Activated CD4-positive, alpha-beta T cell treated with anti-CD3 and anti-CD28 coated beads for 36 hours (primary cell): ENCODE measurements at regions not wholly inside any gene's neighbourhood (a gene's known extent, or its start where the extent isn't known, plus 50 kb on each side); places are given as distances from the start of the nearest gene placed in this dataset.

ENCODE experiments used
- ATAC-seq: fragments of 200-7000 bp; cut with Tn5 transposase; one replicate; pipeline ENCODE4 v1.10.0; 2021; ENCODE audit warnings: mild to moderate bottlenecking, moderate library complexity
- CTCF ChIA-PET: fragments of 350-600 bp; sonication (Branson Sonifier 250); formaldehyde crosslinking; loops from one replicate; lab custom pipeline; 2021; ENCODE audit warnings: antibody characterized with exemption; lab: Charles Lee
- POLR2A ChIA-PET: fragments of 350-600 bp; sonication (Branson Sonifier 250); formaldehyde crosslinking; loops from one replicate; lab custom pipeline; 2021; ENCODE audit warnings: antibody characterized with exemption, inconsistent platforms; lab: Charles Lee
- DNase-seq: peaks from one replicate; pipeline ENCODE4 v3.0.0-alpha.2; 2020
- H3K27ac Mint-ChIP-seq: one replicate; pipeline ENCODE4 v1.8.0; 2021; ENCODE audit warnings: mixed read lengths
- H3K27me3 Mint-ChIP-seq: one replicate; pipeline ENCODE4 v1.8.0; 2021; ENCODE audit warnings: mixed read lengths
- H3K36me3 Mint-ChIP-seq: one replicate; pipeline ENCODE4 v1.8.0; 2021; ENCODE audit warnings: low read depth, mixed read lengths
- H3K4me1 Mint-ChIP-seq: one replicate; pipeline ENCODE4 v1.8.0; 2021; ENCODE audit warnings: mixed read lengths
- H3K4me3 Mint-ChIP-seq: one replicate; pipeline ENCODE4 v1.8.0; 2021; ENCODE audit warnings: mild to moderate bottlenecking, moderate library complexity, mixed read lengths
- H3K9me3 Mint-ChIP-seq: one replicate; pipeline ENCODE4 v1.8.0; 2021; ENCODE audit warnings: low read depth, mixed read lengths
- intact Hi-C, 2 experiments: fragments of 100-400 bp; cut with DNase I in 1 of 2; cut with micrococcal nuclease in 1 of 2; formaldehyde crosslinking; loops; one replicate each; pipeline versions ENCODE4 v1.14.2 to v1.15.1; 2022 to 2024; cut with DNase I, micrococcal nuclease

DNA sequence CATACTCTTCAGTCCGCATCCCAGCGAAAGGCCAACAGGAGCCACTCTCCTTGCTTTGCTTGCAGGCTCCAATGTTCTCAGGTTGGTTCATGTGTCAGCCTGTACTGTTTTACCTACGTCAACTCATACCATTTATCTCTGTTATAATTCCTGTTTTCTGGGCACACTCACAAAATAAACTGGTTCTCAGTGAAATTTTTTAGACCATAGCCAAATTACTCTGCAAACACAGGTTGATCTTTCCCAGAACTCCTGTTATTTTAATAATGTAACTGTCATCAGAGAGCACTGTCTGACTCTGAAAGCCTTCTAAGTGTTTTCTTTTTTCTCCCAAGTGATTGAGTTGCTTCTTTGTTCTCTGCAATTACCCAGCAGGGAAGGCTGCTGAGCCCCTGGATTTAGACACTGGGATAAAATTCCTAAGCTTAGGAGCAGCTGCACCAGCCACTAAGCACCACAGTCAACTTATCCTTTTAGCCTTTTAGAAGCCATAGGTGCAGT, 111.6 kb upstream of the PIEZO2 start:
- ChIA-PET CTCF (no interaction called here), POLR2A (no interaction called here)
- no peaks in the 10 kb centered on the region for H3K36me3 Mint-ChIP-seq
- H3K9me3 Mint-ChIP-seq: peaks cover 8% of the 10 kb centered on the region
- intact Hi-C loops: no loop called here
- H3K4me1 Mint-ChIP-seq: no peaks in the 10 kb centered on the region
- no peak overlapping the region for H3K4me3 Mint-ChIP-seq
- no peak overlapping the region for H3K27ac Mint-ChIP-seq
- ATAC-seq (no peak), DNase-seq (no peak)
- H3K27me3 Mint-ChIP-seq: peaks cover 5% of the 10 kb centered on the region

DNA sequence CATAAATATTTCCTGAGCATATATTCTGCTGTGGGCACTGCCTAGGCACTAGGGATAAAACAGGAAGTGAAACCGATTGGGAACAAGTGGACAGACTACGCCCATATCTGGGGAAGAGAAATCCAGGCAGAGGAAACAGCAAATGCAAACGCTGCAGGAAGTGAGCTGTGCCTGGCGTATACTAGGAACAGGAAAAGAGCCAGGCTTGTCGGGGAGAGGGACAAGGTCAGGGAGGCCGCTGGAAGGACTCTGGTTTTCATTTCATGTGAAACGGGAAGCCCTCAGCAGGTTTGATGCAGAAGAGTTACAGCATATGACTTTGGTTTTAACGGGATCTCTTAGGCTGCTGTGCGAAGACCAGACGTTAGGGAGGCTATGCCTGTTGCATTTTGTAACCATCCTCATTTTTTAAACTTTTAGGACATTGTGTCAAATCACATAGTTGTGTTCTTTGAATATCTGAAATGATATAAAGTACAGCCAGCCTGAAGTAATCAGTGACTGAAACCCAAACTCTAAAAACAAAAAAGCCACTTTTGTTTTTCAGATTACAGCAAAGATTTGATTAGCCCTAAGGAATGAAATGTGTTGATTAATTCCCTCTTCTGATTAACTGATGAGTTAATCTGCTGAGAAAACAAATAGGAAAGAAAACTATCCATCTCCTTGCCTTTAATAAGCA, 110.2 kb upstream of the PIEZO2 start:
- POLR2A ChIA-PET: no interaction called here

DNA sequence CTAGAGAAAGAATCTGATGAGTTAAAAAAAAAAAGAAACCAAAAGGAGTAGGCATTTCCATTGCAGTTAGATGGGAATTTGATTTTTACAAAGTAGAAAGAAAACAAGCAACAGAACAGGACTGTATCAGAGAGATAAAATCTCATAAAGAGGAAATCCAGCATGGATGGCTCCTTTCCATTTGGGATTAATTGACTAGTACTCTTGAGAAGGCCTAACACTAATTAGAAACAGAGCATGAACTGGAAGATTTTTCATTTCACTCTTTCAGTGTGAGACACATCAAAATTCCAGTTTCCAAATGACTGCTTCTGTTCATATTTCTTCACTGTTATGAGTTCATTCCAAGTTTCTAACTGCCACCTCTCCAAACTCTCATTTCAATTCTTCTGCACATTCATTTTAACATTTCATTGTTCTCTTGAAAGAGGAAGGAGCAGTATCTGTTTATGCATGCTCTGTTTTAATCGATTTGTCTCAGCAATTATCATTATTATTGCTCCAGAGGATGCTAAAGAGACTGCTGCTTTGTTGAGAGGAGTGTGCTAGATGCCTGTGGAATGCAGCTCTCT, 108.8 kb upstream of the PIEZO2 start:
- ChIA-PET POLR2A (no interaction called here), CTCF (no interaction called here)
- H3K4me1 Mint-ChIP-seq: no peaks in the 10 kb centered on the region
- no peak overlapping the region for H3K27ac Mint-ChIP-seq
- H3K9me3 Mint-ChIP-seq: peaks cover 2% of the 10 kb centered on the region
- ATAC-seq (peak; percentile 30), DNase-seq (no peak)
- H3K36me3 Mint-ChIP-seq: no peaks in the 10 kb centered on the region
- H3K27me3 Mint-ChIP-seq: peaks cover 5% of the 10 kb centered on the region
- H3K4me3 Mint-ChIP-seq: no peak overlapping the region
- intact Hi-C loops: no loop called here

More for the DNA sequence above, 110.2 kb upstream of the PIEZO2 start:
- no peaks in the 10 kb centered on the region for H3K4me1 Mint-ChIP-seq
- H3K9me3 Mint-ChIP-seq: peaks cover 8% of the 10 kb centered on the region
- no peaks in the 10 kb centered on the region for H3K36me3 Mint-ChIP-seq
- no peak for DNase-seq
- intact Hi-C loops: no loop called here
- no peak overlapping the region for H3K4me3 Mint-ChIP-seq
- peaks cover 5% of the 10 kb centered on the region for H3K27me3 Mint-ChIP-seq
- no peak overlapping the region for H3K27ac Mint-ChIP-seq
- CTCF ChIA-PET: interaction anchor here (0.6 kb wide), 1 partner anchor 516 kb away, joined by 3 read pairs; no protein-coding TSS in a partner anchor
- no peak for ATAC-seq

DNA sequence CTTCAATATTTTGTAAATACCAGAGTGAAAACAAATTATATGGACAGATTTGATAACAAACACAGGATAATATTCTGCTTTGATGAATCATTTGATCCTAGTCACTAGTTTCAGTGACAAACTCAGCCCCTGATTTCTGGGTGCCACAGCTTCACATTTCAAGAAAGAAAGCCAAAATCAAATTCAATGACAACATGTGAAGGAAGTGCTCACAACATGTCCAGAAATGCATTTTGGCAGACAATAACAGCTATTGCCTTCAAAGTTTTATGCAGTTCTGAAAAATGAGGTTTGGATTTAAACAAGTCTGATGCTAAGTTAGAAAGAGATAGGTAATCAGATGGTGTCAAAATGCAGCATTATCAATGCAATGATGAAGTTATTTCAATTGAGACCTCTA, 106.9 kb upstream of the PIEZO2 start:
- ATAC-seq (no peak), DNase-seq (no peak)
- Mint-ChIP-seq H3K4me3 (no peak overlapping the region), H3K4me1 (no peaks in the 10 kb centered on the region), H3K27ac (no peak overlapping the region), H3K27me3 (peaks cover 5% of the 10 kb centered on the region), H3K36me3 (no peaks in the 10 kb centered on the region), H3K9me3 (no peaks in the 10 kb centered on the region)
- intact Hi-C loops: no loop called here
- ChIA-PET POLR2A (no interaction called here), CTCF (no interaction called here)

DNA sequence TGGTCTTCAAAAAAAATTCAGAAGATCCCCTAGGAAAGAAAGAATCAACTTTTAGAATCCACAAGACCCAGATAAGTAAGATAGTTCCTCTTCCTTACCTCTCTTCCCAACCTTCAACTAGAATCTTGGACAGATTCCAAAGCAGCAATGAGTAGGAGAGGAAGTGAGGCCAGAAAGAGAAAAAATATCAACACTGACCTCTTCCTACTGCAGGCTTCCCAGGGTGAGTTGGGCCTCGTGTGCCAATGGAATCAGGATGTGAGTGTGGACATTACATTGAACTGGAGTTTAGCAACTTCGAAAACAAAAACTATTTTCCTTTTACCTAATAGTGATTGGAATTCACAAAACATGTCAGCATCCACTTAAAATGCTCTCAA, 102.5 kb upstream of the PIEZO2 start:
- Mint-ChIP-seq H3K4me3 (no peak overlapping the region), H3K9me3 (no peaks in the 10 kb centered on the region), H3K27me3 (peaks cover 2% of the 10 kb centered on the region), H3K4me1 (no peaks in the 10 kb centered on the region), H3K36me3 (no peaks in the 10 kb centered on the region), H3K27ac (no peak overlapping the region)
- DNase-seq (no peak), ATAC-seq (no peak)
- ChIA-PET CTCF (no interaction called here), POLR2A (no interaction called here)
- intact Hi-C loops: no loop called here

DNA sequence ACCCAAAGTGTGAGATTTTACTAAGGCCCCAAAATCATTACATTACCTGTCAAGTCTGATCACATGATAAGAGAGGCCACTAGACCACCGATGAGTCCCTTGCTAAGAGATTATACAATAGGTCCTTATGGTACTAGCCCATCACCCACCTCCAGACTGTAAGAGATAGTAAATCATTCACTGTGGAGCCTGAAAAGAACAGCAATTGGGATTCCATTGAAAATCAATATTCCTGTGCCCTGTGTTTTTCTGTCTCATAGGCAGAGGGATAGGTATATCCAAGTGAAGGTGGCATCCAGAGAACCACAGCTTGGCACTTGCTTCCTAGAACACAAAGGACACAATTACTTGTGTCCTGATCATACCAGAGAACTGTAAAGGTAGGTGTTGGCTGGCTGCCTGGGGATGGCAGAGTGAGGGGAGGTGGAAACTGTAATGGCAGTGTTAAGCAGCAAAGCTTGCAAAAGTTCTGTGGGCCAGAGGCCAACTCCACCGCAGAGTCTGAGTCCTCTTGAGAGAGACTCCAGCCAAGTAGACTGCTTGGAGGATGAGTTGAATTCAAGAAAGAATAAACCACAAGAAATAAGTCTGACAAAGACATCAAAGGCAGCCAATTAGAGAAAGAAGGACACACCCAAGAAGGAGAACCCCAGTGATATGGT, 102.0 kb upstream of the PIEZO2 start:
- Mint-ChIP-seq H3K9me3 (no peaks in the 10 kb centered on the region), H3K4me3 (no peak overlapping the region), H3K27ac (no peak overlapping the region), H3K27me3 (peaks cover 2% of the 10 kb centered on the region), H3K4me1 (no peaks in the 10 kb centered on the region), H3K36me3 (no peaks in the 10 kb centered on the region)
- ATAC-seq (no peak), DNase-seq (no peak)
- intact Hi-C loops: no loop called here
- ChIA-PET CTCF (no interaction called here), POLR2A (no interaction called here)

DNA sequence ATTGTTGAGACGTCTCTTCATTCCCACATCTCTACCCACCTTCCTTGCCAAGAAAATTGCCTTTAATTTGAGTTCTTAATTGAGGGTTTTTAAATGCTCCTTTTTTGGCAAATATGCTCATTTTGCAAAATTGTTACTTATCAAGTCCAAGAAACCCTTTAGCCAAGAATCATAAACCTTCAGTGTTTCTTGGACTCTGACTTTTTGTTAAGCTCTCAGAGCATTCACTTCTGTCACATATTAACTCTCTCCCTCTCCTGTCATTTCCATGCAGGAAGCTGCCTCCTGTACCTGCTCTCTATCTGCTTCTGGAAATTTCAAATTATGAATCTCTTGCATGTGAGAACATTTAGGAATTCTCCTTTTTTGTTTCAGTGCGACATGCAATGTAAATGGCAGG, 100.0 kb upstream of the PIEZO2 start:
- POLR2A ChIA-PET: no interaction called here
- Mint-ChIP-seq H3K9me3 (no peaks in the 10 kb centered on the region), H3K27ac (no peak overlapping the region), H3K4me1 (no peaks in the 10 kb centered on the region), H3K27me3 (peaks cover 2% of the 10 kb centered on the region), H3K4me3 (no peak overlapping the region), H3K36me3 (no peaks in the 10 kb centered on the region)
- ATAC-seq (no peak), DNase-seq (no peak)
- intact Hi-C loops: no loop called here
- CTCF ChIA-PET: interaction anchor here (0.6 kb wide), 1 partner anchor 303 kb away, joined by 3 read pairs; no protein-coding TSS in a partner anchor

DNA sequence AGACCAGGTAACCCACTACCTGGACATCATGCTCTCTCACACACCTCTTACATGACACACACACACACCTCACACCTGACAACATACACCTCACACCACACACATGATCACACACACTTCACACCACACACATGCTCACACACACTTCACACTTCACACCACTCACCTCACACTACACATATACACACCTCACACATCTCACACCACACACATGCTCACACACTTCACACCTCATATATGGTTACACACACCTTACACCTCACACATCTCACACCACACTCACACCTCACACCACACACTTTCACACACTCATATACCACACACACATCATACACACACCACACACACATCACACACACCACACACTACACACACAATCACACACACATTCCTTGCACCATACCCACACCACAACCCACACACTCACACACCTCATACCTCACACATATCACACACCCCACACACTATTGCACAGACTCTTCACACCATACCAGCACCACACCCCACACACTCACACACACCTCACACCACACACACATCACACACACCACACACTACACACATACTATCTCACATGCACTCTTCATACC, 98.1 kb upstream of the PIEZO2 start:
- Mint-ChIP-seq H3K4me3 (no peak overlapping the region), H3K36me3 (no peaks in the 10 kb centered on the region), H3K27ac (no peak overlapping the region), H3K4me1 (no peaks in the 10 kb centered on the region), H3K27me3 (peaks cover 2% of the 10 kb centered on the region), H3K9me3 (no peaks in the 10 kb centered on the region)
- intact Hi-C loops: no loop called here
- ChIA-PET CTCF (no interaction called here), POLR2A (no interaction called here)
- ATAC-seq (no peak), DNase-seq (no peak)

DNA sequence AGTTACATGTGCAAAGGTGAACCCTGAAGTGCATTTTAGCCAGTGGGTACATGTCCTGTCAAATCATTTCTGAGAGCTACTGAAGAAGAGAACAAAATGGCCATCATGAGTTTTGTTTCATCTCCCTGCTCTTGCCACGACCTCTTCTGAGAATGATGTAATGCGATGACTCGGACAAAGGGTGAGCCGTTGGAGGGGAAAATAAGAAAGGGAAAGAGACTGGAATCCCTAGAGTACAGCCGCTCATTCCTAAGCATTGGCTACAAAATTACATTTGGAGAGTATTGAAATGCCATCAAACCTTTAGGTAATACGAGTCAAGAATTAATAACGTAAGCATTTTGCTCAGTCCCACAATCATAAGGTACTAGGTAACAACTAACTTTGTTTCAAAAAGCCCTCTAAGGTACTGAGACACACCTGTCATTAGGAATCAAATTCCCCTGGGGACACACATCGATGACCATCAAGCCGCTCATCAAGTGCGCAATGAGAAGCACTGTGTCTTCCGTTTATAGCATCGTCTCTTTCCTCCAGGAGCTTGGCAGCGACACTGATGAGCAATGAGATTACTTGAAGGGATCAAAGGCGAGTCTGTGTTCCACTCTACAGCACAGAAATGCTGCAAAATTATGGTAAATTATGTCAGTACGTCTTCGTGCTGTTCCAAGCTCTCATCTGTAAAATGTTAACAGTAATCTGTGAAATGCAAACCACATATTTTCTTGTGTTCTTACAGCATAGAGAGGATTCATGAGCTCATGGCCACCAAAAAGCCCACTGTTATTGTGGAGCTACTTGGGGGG, 97.3 kb upstream of the PIEZO2 start:
- no peak for ATAC-seq
- Mint-ChIP-seq H3K27me3 (peaks cover 2% of the 10 kb centered on the region), H3K4me3 (no peak overlapping the region), H3K4me1 (no peaks in the 10 kb centered on the region), H3K27ac (no peak overlapping the region), H3K36me3 (no peaks in the 10 kb centered on the region), H3K9me3 (no peaks in the 10 kb centered on the region)
- intact Hi-C loops: no loop called here
- DNase-seq: no peak
- ChIA-PET POLR2A (no interaction called here), CTCF (no interaction called here)

DNA sequence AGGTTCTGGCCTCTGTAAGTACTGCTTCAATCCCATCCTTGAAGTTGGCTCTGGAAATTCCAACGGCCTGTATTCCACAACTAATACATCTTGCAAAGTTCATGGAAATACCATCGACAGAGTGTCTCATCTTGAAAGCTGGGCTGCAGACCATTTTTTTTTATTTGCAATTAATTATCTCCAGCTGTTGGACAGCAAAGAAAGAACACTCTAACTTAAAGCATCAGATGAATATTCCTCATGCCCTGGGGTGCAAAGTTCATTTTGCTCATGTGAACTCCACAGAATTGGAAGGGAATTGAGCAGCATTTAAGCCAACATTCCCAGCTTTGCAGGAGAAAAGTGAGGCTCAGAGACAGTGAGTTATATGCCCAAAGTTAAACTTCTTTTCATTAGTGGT, 96.5 kb upstream of the PIEZO2 start:
- CTCF ChIA-PET: no interaction called here
- peaks cover 2% of the 10 kb centered on the region for H3K27me3 Mint-ChIP-seq

DNA sequence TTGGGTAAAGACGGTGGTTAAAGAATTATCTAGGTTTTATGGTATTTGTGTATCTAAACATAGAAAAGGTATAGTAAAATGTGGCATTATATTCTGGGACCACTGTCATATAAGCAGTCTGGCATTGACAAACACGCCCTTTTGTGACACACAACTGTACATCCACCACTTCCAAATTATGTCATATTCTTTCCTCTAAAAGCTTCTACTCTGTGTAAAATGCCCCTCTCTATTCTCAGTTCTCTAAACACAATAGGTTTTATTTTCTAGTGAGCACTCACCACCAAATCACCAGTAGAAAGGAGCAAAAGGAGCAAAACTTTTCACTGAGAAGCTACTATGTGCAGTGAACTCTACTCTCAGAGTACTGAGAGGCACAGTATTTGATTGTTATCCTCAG, 88.1 kb upstream of the PIEZO2 start:
- DNase-seq (no peak), ATAC-seq (no peak)
- H3K4me1 Mint-ChIP-seq: no peaks in the 10 kb centered on the region
- intact Hi-C loops: no loop called here
- H3K27me3 Mint-ChIP-seq: peaks cover 4% of the 10 kb centered on the region
- no peak overlapping the region for H3K27ac Mint-ChIP-seq
- ChIA-PET POLR2A (no interaction called here), CTCF (interaction anchor here (0.7 kb wide), 1 partner anchor 409 kb away, joined by 3 read pairs; no protein-coding TSS in a partner anchor)
- no peaks in the 10 kb centered on the region for H3K36me3 Mint-ChIP-seq
- no peak overlapping the region for H3K4me3 Mint-ChIP-seq
- H3K9me3 Mint-ChIP-seq: no peaks in the 10 kb centered on the region

More for the DNA sequence above, 96.5 kb upstream of the PIEZO2 start:
- no peak overlapping the region for H3K27ac Mint-ChIP-seq
- no peak overlapping the region for H3K4me3 Mint-ChIP-seq
- POLR2A ChIA-PET: no interaction called here
- intact Hi-C loops: no loop called here
- no peak for DNase-seq
- no peaks in the 10 kb centered on the region for H3K36me3 Mint-ChIP-seq
- no peaks in the 10 kb centered on the region for H3K9me3 Mint-ChIP-seq
- no peaks in the 10 kb centered on the region for H3K4me1 Mint-ChIP-seq
- ATAC-seq: no peak
